OCI-LY3 (cell line): ENCODE measurements at regions not wholly inside any gene's neighbourhood (a gene's known extent, or its start where the extent isn't known, plus 50 kb on each side); places are given as distances from the start of the nearest gene placed in this dataset.

ENCODE experiments used
- H2AFZ ChIP-seq: fragments of 200-600, 300-600 bp; shearing (Covaris generic); 2 replicates; pipeline ENCODE4 v1.6.0; 2014; ENCODE audit warnings: antibody characterized with exemption, low read depth, low read length
- H3K27ac ChIP-seq: fragments of 200-600, 300-600 bp; sonication (generic); 2 replicates; pipeline ENCODE4 v1.5.1; 2014; ENCODE audit warnings: mild to moderate bottlenecking, low read length, moderate library complexity, mixed read lengths
- H3K27me3 ChIP-seq: fragments of 200-600, 300-600 bp; sonication (generic); 2 replicates; pipeline ENCODE4 v1.6.1; 2014; ENCODE audit warnings: low read depth, low read length, mixed read lengths
- H3K36me3 ChIP-seq: fragments of 200-600, 300-600 bp; sonication (generic); replicated peaks from 2 replicates; pipeline ENCODE3; 2014; ENCODE audit warnings: low read depth, low read length, mixed read lengths
- H3K4me1 ChIP-seq: fragments of 300-600, 200-600 bp; sonication (generic); 2 replicates; pipeline ENCODE4 v1.6.1; 2014; ENCODE audit warnings: low read length, mixed read lengths
- H3K4me2 ChIP-seq: fragments of 200-600, 300-600 bp; sonication (generic); 2 replicates; pipeline ENCODE4 v1.6.1; 2014; ENCODE audit warnings: low read length, mixed read lengths
- H3K4me3 ChIP-seq: fragments of 300-600, 200-600 bp; sonication (generic); 2 replicates; pipeline ENCODE4 v1.5.1; 2014; ENCODE audit warnings: antibody characterized with exemption, mild to moderate bottlenecking, low read length, moderate library complexity
- H3K79me2 ChIP-seq: fragments of 300-600, 200-600 bp; shearing (Covaris generic); 2 replicates; pipeline ENCODE4 v1.6.1; 2014; ENCODE audit warnings: mild to moderate bottlenecking, low read length, mixed read lengths
- H3K9ac ChIP-seq: fragments of 300-600, 200-600 bp; shearing (Covaris generic); 2 replicates; pipeline ENCODE4 v1.6.0; 2014; ENCODE audit warnings: mild to moderate bottlenecking, low read length, moderate library complexity
- H3K9me3 ChIP-seq: fragments of 200-600, 300-600 bp; shearing (Covaris generic); 2 replicates; pipeline ENCODE4 v1.6.1; 2014; ENCODE audit warnings: low read length, mixed read lengths; ENCODE audit not compliant: insufficient read depth
- H4K20me1 ChIP-seq: fragments of 200-600, 300-600 bp; sonication (generic); 2 replicates; pipeline ENCODE4 v1.6.1; 2016; ENCODE audit warnings: low read length, mixed read lengths; ENCODE audit not compliant: insufficient read depth
- EZH2phosphoT487 ChIP-seq: fragments of 200-600 bp; shearing (Covaris generic); IDR thresholded peaks from 2 replicates; pipeline ENCODE4 v1.6.1; 2018; ENCODE audit warnings: antibody characterized with exemption, mixed run types, low read depth
- TF ChIP-seq, protein P1 (sequence below): fragments of 200-600, 300-600 bp; sonication (generic); IDR thresholded peaks from 2 replicates; pipeline ENCODE4 v1.5.1; 2014; ENCODE audit warnings: antibody characterized with exemption, low read length, low read depth

DNA sequence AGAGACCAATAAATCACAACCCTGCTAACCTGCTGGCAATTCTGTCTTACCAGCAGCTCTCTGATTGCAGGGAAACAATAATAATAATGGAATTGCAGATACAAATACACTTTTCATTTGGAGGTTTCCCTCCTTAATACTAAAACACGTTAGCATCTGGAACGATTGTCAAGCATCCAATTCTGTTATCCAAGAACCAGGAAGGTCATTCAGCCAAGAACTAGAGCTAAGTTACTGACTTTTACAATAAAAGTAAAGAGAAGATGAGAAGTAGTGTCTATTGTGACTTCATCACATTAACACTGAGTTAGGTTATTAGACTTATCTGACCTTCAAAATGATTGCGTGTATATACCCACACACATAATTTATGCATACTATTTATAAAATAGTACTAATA, 335.6 kb downstream of the BRINP1 start:
- H3K4me1 ChIP-seq, result no peaks in the 10 kb centered on the region
- no peak overlapping the region for H3K4me3 ChIP-seq
- no peaks in the 10 kb centered on the region for H3K27me3 ChIP-seq
- no peak overlapping the region for H3K9ac ChIP-seq
- no peak overlapping the region for H2AFZ ChIP-seq
- H3K79me2 ChIP-seq, result no peaks in the 10 kb centered on the region
- H3K36me3 ChIP-seq, result no peaks in the 10 kb centered on the region
- no peaks in the 10 kb centered on the region for H4K20me1 ChIP-seq
- H3K27ac ChIP-seq, result no peak overlapping the region
- no peak overlapping the region for H3K4me2 ChIP-seq
- no peak for TF ChIP-seq EZH2phosphoT487
- TF ChIP-seq, protein P1, sequence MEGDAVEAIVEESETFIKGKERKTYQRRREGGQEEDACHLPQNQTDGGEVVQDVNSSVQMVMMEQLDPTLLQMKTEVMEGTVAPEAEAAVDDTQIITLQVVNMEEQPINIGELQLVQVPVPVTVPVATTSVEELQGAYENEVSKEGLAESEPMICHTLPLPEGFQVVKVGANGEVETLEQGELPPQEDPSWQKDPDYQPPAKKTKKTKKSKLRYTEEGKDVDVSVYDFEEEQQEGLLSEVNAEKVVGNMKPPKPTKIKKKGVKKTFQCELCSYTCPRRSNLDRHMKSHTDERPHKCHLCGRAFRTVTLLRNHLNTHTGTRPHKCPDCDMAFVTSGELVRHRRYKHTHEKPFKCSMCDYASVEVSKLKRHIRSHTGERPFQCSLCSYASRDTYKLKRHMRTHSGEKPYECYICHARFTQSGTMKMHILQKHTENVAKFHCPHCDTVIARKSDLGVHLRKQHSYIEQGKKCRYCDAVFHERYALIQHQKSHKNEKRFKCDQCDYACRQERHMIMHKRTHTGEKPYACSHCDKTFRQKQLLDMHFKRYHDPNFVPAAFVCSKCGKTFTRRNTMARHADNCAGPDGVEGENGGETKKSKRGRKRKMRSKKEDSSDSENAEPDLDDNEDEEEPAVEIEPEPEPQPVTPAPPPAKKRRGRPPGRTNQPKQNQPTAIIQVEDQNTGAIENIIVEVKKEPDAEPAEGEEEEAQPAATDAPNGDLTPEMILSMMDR, result no peak
- H3K9me3 ChIP-seq, result no peaks in the 10 kb centered on the region

DNA sequence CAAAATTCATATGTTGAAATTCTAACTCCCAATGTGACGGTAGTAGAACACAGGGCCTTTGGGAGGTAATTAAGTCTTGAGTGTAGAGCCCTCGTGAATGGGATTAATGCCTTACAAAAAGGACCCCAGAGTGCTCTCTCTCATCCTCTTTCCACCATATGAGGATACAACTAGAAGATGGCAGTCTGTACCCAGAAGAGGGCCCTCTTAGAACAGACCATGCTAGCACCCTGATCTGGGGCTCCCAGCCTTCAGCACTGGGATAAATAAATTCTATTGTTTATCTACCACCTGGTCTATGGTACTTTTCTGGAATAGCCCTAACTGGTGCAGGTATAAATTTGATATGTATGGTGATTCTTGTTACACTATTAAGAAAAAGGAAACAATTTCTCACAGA, 332.3 kb downstream of the BRINP1 start:
- Histone ChIP-seq H3K4me1 (no peaks in the 10 kb centered on the region), H4K20me1 (no peaks in the 10 kb centered on the region), H3K9ac (no peak overlapping the region), H3K27ac (no peak overlapping the region), H3K9me3 (no peaks in the 10 kb centered on the region), H3K79me2 (no peaks in the 10 kb centered on the region), H3K4me2 (no peak overlapping the region), H3K36me3 (no peaks in the 10 kb centered on the region), H3K27me3 (no peaks in the 10 kb centered on the region), H2AFZ (no peak overlapping the region), H3K4me3 (no peak overlapping the region)
- TF ChIP-seq EZH2phosphoT487, result no peak
- TF ChIP-seq, protein P1, result no peak

DNA sequence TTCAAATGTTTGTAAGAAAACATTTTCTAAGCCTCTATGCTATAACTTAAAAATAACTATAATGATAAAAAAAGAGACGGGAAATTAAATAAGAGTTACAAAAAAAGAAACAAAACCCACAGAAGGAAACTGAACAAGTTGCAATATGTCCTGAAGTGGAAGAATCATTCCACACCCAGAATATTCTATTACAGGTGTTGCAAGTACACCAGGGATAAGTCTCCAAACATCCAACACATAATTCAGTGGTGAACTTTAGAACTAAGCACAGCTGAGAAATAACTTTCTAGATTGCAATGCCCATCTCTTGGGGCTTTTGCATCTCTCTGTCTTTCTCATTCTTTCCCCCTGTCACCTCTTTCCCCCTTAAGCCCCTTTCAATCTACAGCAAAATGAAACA, 325.2 kb downstream of the BRINP1 start:
- no peak for TF ChIP-seq EZH2phosphoT487
- TF ChIP-seq, protein P1, result no peak
- Histone ChIP-seq H4K20me1 (no peaks in the 10 kb centered on the region), H3K4me2 (no peak overlapping the region)

DNA sequence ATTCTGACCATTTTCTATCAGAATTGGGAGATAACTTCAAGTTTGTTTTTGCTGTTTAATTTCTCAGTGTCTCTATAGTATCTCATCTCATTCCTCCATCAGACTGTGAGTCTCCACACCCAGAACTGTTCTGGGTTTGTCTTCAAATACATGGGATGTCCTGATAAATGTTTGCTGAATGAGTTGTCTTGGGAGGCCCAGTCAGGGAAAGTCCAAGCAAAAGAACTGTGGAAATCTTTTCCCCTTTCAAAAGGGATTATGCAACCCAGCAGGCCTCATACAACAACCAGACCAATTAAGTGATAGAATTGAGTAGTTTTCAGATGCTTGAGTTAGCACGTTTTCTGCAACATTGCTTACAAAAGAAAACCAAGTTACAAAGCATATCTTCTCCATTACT, 324.4 kb downstream of the BRINP1 start:
- H4K20me1 ChIP-seq, result no peaks in the 10 kb centered on the region
- no peaks in the 10 kb centered on the region for H3K27me3 ChIP-seq
- H3K4me3 ChIP-seq, result no peak overlapping the region
- H3K79me2 ChIP-seq, result no peaks in the 10 kb centered on the region
- H3K9ac ChIP-seq, result no peak overlapping the region
- no peaks in the 10 kb centered on the region for H3K4me1 ChIP-seq
- no peak overlapping the region for H3K27ac ChIP-seq
- TF ChIP-seq EZH2phosphoT487, result no peak
- TF ChIP-seq, protein P1, result no peak
- H2AFZ ChIP-seq, result no peak overlapping the region
- no peak overlapping the region for H3K4me2 ChIP-seq
- no peaks in the 10 kb centered on the region for H3K9me3 ChIP-seq
- no peaks in the 10 kb centered on the region for H3K36me3 ChIP-seq

More for the DNA sequence above, 325.2 kb downstream of the BRINP1 start:
- H3K4me1 ChIP-seq, result no peaks in the 10 kb centered on the region
- H3K27ac ChIP-seq, result no peak overlapping the region
- H3K79me2 ChIP-seq, result no peaks in the 10 kb centered on the region
- no peak overlapping the region for H3K9ac ChIP-seq
- no peaks in the 10 kb centered on the region for H3K27me3 ChIP-seq
- no peak overlapping the region for H3K4me3 ChIP-seq
- H3K9me3 ChIP-seq, result no peaks in the 10 kb centered on the region
- H3K36me3 ChIP-seq, result no peaks in the 10 kb centered on the region
- H2AFZ ChIP-seq, result no peak overlapping the region
